ENCODE measurements at regions not wholly inside any gene's neighbourhood (a gene's known extent, or its start where the extent isn't known, plus 50 kb on each side); places are given as distances from the start of the nearest gene placed in this dataset.

DNA sequence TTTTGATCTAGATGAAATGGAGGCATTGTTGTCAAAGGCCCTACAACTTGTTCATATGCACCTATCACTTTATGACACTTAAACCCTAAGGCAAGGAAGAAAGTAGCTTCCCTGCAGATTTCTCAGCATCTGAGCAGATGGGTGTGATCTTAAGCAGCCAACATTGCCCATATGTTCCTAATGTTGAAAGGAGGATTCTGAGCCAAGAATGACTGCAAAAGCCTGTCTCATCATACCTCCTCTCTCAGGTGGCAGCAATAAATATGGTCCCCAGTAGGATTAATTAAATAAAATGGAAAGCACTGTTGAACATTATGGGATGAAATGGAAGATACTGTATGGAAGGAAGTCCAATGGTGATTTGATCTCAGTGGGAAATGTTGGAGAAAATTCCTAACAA is 538.1 kb upstream of the MAN1A1 start:
- intact Hi-C loops (cut with DNase I), result no loop called here
- TF ChIP-seq, protein P1, sequence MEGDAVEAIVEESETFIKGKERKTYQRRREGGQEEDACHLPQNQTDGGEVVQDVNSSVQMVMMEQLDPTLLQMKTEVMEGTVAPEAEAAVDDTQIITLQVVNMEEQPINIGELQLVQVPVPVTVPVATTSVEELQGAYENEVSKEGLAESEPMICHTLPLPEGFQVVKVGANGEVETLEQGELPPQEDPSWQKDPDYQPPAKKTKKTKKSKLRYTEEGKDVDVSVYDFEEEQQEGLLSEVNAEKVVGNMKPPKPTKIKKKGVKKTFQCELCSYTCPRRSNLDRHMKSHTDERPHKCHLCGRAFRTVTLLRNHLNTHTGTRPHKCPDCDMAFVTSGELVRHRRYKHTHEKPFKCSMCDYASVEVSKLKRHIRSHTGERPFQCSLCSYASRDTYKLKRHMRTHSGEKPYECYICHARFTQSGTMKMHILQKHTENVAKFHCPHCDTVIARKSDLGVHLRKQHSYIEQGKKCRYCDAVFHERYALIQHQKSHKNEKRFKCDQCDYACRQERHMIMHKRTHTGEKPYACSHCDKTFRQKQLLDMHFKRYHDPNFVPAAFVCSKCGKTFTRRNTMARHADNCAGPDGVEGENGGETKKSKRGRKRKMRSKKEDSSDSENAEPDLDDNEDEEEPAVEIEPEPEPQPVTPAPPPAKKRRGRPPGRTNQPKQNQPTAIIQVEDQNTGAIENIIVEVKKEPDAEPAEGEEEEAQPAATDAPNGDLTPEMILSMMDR (IDR thresholded peaks at IDR 0.05), result no peak
- Histone ChIP-seq H3K4me3 (no peak overlapping the region), H3K9me3 (no peaks in the 10 kb centered on the region), H3K27ac (no peak overlapping the region), H3K4me1 (no peaks in the 10 kb centered on the region), H3K9ac (ENCODE audit: low read depth in 2 of 2, low read length in 2 of 2) (no peak overlapping the region), H3K27me3 (no peaks in the 10 kb centered on the region), H3K36me3 (no peaks in the 10 kb centered on the region)
- DNase-seq, result no peak

DNA sequence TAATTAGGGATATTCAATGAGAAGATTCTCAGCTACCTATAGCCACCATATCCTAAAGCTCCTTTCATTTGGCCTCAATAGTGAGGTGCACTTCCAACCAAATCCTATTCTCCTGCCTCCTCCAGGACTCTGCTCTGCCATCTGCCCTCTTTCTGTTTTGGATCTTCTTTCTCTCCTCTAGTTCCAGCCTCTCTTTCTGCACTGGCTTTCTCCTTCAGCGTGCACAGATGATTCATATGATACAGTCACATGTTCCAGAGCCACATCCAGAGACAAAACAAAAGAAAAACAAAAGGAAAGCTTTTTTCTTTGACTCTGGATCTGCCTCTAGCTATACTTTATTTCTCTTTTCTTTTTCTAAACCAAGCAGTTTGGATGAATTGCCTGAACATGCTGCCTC is 531.9 kb upstream of the MAN1A1 start:
- Histone ChIP-seq H3K27me3 (no peaks in the 10 kb centered on the region), H3K4me1 (no peaks in the 10 kb centered on the region), H3K27ac (no peak overlapping the region), H3K4me3 (no peak overlapping the region), H3K9ac (ENCODE audit: low read depth in 2 of 2, low read length in 2 of 2) (no peak overlapping the region), H3K9me3 (no peaks in the 10 kb centered on the region), H3K36me3 (no peaks in the 10 kb centered on the region)
- intact Hi-C loops (cut with DNase I), result no loop called here
- TF ChIP-seq, protein P1 (IDR thresholded peaks at IDR 0.05), result no peak
- DNase-seq, result no peak

DNA sequence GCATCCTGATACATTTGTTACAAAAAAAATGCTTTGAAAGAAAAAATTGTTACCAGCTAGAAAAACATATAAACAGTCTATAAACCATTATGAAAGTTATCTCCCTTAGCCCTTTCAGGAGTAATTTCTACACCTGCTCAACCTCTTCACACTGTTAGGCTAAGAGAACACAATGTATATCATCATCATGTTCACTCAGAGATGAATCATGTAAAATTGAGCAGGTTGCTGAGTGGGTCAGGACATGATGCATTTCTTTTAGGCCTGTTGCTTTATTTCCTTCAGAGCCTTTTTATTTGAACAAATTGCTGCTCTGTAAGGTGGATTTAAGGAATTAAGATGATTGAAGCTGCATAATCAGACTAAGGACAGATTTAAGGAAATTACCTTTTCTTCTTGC is 531.3 kb upstream of the MAN1A1 start:
- Histone ChIP-seq H3K9ac (ENCODE audit: low read depth in 2 of 2, low read length in 2 of 2) (no peak overlapping the region), H3K4me1 (no peaks in the 10 kb centered on the region), H3K27ac (no peak overlapping the region), H3K27me3 (no peaks in the 10 kb centered on the region), H3K36me3 (no peaks in the 10 kb centered on the region), H3K4me3 (no peak overlapping the region), H3K9me3 (no peaks in the 10 kb centered on the region)
- intact Hi-C loops (cut with DNase I), result no loop called here
- TF ChIP-seq, protein P1 (IDR thresholded peaks at IDR 0.05), result no peak
- DNase-seq, result no peak

DNA sequence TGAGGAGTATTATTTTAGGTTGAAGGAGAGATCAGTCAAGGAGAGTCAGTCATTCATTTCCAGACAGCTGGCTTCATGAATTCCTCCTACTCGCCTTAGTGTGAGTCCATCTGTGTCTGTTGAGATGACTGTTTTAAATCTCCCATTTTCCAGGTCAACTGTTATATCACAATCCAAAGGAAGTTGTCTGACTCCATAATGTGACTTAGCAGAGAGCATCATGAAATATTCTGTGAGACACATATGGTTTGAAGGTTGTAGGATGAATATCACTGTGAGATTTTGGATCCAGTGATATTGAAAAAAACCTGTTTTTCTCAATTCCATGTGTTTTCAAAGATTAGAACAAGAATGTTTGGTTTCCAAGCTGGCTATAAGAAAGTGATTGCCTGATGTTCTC is 530.2 kb upstream of the MAN1A1 start:
- Histone ChIP-seq H3K36me3 (no peaks in the 10 kb centered on the region), H3K4me1 (no peaks in the 10 kb centered on the region), H3K27me3 (no peaks in the 10 kb centered on the region), H3K4me3 (no peak overlapping the region), H3K9ac (ENCODE audit: low read depth in 2 of 2, low read length in 2 of 2) (no peak overlapping the region), H3K27ac (no peak overlapping the region), H3K9me3 (no peaks in the 10 kb centered on the region)
- TF ChIP-seq, protein P1 (IDR thresholded peaks at IDR 0.05), result no peak
- no peak for DNase-seq
- intact Hi-C loops (cut with DNase I), result no loop called here

DNA sequence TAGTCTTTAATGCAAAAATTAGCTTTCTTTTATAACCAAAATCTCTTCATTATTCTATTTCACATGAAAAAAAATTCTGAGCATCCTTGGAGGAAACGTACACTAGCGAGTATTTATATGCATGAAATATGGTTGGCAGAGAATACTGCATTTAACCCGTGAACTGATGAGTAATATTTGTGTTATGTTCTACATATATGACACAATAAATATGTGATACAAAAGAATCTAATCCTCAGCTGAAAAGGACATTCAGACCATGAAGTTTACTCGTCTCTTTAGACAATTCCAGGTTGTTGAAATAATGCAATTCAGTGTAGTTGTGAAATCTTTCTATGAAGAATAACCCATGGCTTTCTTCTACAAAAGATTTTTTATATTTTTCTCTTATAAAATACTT is 524.8 kb upstream of the MAN1A1 start:
- H3K27ac ChIP-seq, result no peak overlapping the region
- no peak overlapping the region for H3K9ac ChIP-seq (ENCODE audit: low read depth in 2 of 2, low read length in 2 of 2)
- H3K9me3 ChIP-seq, result no peaks in the 10 kb centered on the region
- H3K36me3 ChIP-seq, result no peaks in the 10 kb centered on the region
- no peak overlapping the region for H3K4me3 ChIP-seq
- TF ChIP-seq, protein P1 (IDR thresholded peaks at IDR 0.05), result no peak
- intact Hi-C loops (cut with DNase I), result no loop called here
- no peaks in the 10 kb centered on the region for H3K4me1 ChIP-seq
- no peaks in the 10 kb centered on the region for H3K27me3 ChIP-seq
- DNase-seq, result no peak

DNA sequence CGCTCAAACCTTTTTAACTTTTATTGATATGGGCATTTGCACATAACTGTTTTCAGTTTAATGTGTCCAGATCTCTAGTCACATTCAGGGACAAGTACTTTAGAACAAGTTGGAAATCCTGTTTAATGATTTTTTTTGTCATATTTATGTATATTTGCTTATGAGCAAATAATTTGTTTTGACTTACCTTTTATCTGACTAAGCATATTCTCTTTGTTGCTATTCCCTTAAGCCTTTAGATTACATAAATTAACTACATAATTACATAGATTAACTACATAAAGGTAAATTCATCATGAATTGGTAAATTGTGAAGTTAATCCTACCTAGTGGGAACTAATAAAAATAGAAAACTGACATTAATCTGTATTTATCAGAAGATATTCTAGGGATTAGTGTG is 523.5 kb upstream of the MAN1A1 start:
- intact Hi-C loops (cut with DNase I), result no loop called here
- TF ChIP-seq, protein P1 (IDR thresholded peaks at IDR 0.05), result no peak

More for the DNA sequence above, 523.5 kb upstream of the MAN1A1 start:
- no peak for DNase-seq
- no peaks in the 10 kb centered on the region for H3K27me3 ChIP-seq
- H3K27ac ChIP-seq, result no peak overlapping the region
- H3K4me3 ChIP-seq, result no peak overlapping the region
- H3K9ac ChIP-seq (ENCODE audit: low read depth in 2 of 2, low read length in 2 of 2), result no peak overlapping the region
- no peaks in the 10 kb centered on the region for H3K9me3 ChIP-seq
- no peaks in the 10 kb centered on the region for H3K4me1 ChIP-seq
- H3K36me3 ChIP-seq, result no peaks in the 10 kb centered on the region

All from colonic mucosa (tissue), 4 donors.